Tibial artery (tissue), 4 donors: ENCODE measurements at regions not wholly inside any gene's neighbourhood (a gene's known extent, or its start where the extent isn't known, plus 50 kb on each side); places are given as distances from the start of the nearest gene placed in this dataset.

ENCODE experiments used
- DNase-seq, 2 donors: peaks; one replicate each; pipeline ENCODE4 v3.0.0-alpha.2; 2019
- H3K27ac ChIP-seq, 2 donors: fragments of 200-600 bp; sonication (generic) in 1 of 2; 1 replicate in 1 of 2; 2 replicates in 1 of 2; pipeline ENCODE4 v1.5.1; 2018 to 2019; ENCODE audit warnings: mild to moderate bottlenecking in 1 of 2
- H3K27me3 ChIP-seq, 2 donors: fragments of 200-600 bp; sonication (generic) in 1 of 2; one replicate each; pipeline versions ENCODE4 v1.5.1 to v1.6.0; 2016 to 2019
- H3K36me3 ChIP-seq, 3 donors: fragments of 200-600 bp; sonication (generic) in 2 of 3; one replicate each; pipeline ENCODE4 v1.5.1; 2016 to 2019; ENCODE audit warnings: mild to moderate bottlenecking in 2 of 3
- H3K4me1 ChIP-seq, 4 donors: fragments of 200-600 bp; sonication (generic) in 2 of 4; 1 replicate in 3 of 4; 2 replicates in 1 of 4; pipeline ENCODE4 v1.5.1; 2016 to 2019
- H3K4me3 ChIP-seq, 2 donors: fragments of 200-600 bp; sonication (generic) in 1 of 2; 1 replicate in 1 of 2; 2 replicates in 1 of 2; pipeline ENCODE4 v1.5.1; 2018 to 2019; ENCODE audit warnings: mild to moderate bottlenecking in 2 of 2
- H3K9me3 ChIP-seq, 3 donors: fragments of 200-600 bp; sonication (generic) in 1 of 3; one replicate each; pipeline ENCODE4 v1.5.1; 2016 to 2019
- intact Hi-C: fragments of 100-400 bp; cut with DNase I; formaldehyde crosslinking; loops from one replicate; pipeline ENCODE4 v1.15.0; 2023; ENCODE audit warnings: low total_unique reads
- TF ChIP-seq, protein P1 (sequence below), 2 experiments: fragments of 200-600 bp in 1 of 2; fragments of 450-650 bp in 1 of 2; IDR thresholded peaks; one replicate each; pipeline ENCODE4 v1.5.1; 2017 to 2019; ENCODE audit warnings: antibody characterized with exemption in 2 of 2, mild to moderate bottlenecking in 1 of 2, moderate library complexity in 1 of 2

DNA sequence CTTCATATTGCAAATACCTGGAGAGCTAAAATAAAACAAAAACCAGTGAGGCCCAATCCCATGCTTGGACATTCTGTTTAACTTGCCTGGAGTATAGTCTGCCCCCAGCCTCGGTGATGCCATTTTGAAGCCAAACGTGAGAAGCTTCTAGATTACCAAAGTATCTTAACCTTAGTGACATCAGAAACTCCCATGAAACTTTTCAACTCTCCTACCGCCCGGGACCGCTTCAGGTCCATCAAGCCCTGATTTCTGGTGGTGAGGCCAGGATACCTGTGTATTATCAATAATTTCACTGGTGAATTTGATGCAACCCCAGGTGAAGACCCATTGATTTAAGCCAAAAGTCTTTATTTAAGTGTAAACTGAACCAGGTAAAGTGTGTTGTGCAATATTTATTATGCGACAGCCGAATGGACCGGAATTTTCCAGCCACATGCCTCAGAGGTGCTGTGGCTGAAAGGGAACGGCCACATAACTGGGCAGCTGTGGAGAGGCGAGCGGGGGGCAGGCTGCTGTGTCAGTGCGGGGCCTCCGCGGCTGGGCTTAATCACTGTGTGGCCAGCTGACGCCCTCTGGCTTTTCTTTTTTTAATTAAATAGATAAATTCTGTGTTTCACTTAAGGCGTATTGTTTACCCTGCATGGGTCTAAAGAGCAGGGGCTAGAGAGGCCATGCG lies 385.5 kb upstream of the B3GAT1 start:
- no peak for DNase-seq
- no peaks in the 10 kb centered on the region for H3K4me1 ChIP-seq
- TF ChIP-seq, protein P1, sequence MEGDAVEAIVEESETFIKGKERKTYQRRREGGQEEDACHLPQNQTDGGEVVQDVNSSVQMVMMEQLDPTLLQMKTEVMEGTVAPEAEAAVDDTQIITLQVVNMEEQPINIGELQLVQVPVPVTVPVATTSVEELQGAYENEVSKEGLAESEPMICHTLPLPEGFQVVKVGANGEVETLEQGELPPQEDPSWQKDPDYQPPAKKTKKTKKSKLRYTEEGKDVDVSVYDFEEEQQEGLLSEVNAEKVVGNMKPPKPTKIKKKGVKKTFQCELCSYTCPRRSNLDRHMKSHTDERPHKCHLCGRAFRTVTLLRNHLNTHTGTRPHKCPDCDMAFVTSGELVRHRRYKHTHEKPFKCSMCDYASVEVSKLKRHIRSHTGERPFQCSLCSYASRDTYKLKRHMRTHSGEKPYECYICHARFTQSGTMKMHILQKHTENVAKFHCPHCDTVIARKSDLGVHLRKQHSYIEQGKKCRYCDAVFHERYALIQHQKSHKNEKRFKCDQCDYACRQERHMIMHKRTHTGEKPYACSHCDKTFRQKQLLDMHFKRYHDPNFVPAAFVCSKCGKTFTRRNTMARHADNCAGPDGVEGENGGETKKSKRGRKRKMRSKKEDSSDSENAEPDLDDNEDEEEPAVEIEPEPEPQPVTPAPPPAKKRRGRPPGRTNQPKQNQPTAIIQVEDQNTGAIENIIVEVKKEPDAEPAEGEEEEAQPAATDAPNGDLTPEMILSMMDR (IDR thresholded peaks at IDR 0.05), result no peak
- H3K36me3 ChIP-seq, result no peaks in the 10 kb centered on the region
- H3K27me3 ChIP-seq, result peaks cover 0 to 12% of the 10 kb centered on the region in 2 donors
- intact Hi-C loops, result no loop called here
- no peaks in the 10 kb centered on the region for H3K9me3 ChIP-seq
- no peak overlapping the region for H3K27ac ChIP-seq
- H3K4me3 ChIP-seq, result no peak overlapping the region

DNA sequence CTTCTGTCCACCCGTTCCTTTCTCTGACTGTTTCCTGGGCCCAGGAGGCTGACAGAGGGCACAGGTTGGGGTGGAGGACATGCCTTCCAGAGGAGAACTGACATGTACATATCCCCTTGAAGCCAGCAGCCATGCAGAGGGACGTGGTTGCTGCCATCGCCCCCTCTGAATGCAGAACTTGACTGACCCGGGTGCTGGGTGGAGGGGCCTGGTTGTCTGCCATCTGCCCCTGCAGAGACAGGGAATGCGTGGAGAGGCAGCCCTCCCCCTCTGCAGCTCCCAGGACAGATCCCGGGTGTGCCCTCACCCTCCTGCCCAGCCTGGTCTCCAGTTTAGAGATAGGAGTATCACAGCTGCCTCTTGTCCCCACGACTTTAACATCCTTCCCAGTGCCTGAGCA lies 383.0 kb upstream of the B3GAT1 start:
- no peaks in the 10 kb centered on the region for H3K4me1 ChIP-seq
- peaks cover 0 to 3% of the 10 kb centered on the region in 2 donors for H3K27me3 ChIP-seq
- H3K27ac ChIP-seq, result no peak overlapping the region
- TF ChIP-seq, protein P1 (IDR thresholded peaks at IDR 0.05), result no peak
- H3K9me3 ChIP-seq, result no peaks in the 10 kb centered on the region
- no peak for DNase-seq
- intact Hi-C loops, result no loop called here
- H3K36me3 ChIP-seq, result no peaks in the 10 kb centered on the region
- H3K4me3 ChIP-seq, result no peak overlapping the region

DNA sequence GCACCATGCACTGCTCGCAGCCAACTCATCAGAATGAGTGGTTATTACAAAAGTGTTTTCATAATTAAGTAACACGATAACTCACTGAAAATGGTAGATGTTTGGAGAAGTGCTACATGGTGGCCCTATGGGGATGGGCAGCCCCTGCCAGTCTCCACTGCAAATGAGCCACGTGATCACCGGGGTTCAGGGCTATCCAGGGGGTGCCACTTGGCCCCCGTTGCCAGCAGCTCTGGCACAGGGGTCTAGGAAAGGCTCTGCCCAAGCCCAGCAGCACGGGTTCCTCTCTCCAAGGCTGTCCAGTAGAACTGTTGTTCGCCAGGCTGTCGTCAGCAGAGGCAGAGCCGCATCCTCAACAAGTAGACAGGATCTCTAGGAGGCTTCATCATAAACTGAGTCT lies 382.1 kb upstream of the B3GAT1 start:
- no peak for DNase-seq
- intact Hi-C loops, result no loop called here
- Histone ChIP-seq H3K27ac (no peak overlapping the region), H3K4me1 (no peaks in the 10 kb centered on the region), H3K27me3 (peaks cover 0 to 3% of the 10 kb centered on the region in 2 donors), H3K36me3 (no peaks in the 10 kb centered on the region), H3K9me3 (no peaks in the 10 kb centered on the region), H3K4me3 (no peak overlapping the region)
- TF ChIP-seq, protein P1 (IDR thresholded peaks at IDR 0.05), result no peak

DNA sequence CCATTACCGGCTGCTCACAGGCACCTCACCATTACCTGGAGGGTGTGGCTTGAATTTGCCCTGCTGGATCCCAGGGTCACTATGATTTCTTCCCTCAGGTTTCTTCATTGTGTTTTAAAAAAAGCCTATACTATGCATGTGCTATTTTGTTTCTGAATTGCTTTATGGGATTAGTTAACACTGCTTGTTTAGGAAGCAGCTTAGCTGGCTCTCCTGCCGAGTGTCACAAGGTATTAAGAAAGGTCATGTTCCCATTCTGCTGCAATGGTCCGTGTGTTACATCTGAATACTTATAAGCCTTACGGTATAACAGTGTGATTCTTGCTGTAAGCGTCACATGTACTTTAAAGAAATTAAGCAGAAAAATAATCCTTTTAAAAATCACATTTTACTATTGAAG lies 380.6 kb upstream of the B3GAT1 start:
- DNase-seq, result no peak
- intact Hi-C loops, result no loop called here
- no peaks in the 10 kb centered on the region for H3K36me3 ChIP-seq
- TF ChIP-seq, protein P1 (IDR thresholded peaks at IDR 0.05), result no peak
- no peak overlapping the region for H3K4me3 ChIP-seq
- H3K4me1 ChIP-seq, result no peaks in the 10 kb centered on the region
- no peak overlapping the region for H3K27ac ChIP-seq
- no peaks in the 10 kb centered on the region for H3K9me3 ChIP-seq
- H3K27me3 ChIP-seq, result peaks cover 0 to 3% of the 10 kb centered on the region in 2 donors

DNA sequence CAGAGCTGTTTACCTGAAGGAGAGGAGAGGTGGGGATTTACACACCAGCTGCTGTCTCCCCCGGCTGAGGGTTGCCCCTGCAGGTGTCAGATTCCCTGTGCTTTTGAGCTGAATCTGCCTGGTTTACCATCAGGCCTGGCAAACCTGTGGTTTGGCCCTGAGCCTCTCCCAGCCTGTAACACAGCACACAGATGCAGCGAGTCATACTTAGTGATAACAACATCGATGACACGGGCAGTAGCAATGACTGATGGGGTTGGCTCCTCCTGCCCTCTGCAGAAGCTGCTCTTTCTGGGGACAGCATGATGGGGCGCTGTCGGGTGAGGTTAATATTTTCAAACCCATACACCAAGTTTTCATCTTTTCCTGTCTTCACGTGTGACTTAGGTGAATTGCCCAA lies 380.0 kb upstream of the B3GAT1 start:
- Histone ChIP-seq H3K4me1 (no peaks in the 10 kb centered on the region), H3K27ac (no peak overlapping the region), H3K36me3 (no peaks in the 10 kb centered on the region), H3K27me3 (peaks cover 0 to 3% of the 10 kb centered on the region in 2 donors), H3K4me3 (no peak overlapping the region), H3K9me3 (no peaks in the 10 kb centered on the region)
- TF ChIP-seq, protein P1 (IDR thresholded peaks at IDR 0.05), result no peak
- no peak for DNase-seq
- intact Hi-C loops, result no loop called here

DNA sequence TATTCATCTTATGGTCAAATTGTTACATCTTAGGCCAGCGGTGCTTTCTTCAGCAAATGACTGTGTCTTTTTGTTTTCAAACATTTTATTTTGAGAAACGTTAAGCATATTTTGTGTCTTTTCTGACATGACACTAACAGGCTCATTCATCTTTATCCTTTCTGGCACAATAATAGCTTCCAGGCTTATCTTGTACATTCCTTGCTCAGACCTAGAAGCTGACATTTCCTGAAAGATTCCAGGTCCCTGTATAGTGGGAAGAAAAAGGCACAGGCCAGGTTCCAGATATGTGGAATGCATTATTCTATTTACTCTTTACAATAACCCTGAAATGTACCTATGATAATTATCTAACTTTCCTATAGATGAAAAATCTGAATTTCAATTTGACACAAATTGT lies 379.1 kb upstream of the B3GAT1 start:
- TF ChIP-seq, protein P1 (IDR thresholded peaks at IDR 0.05), result no peak
- Histone ChIP-seq H3K27me3 (peaks cover 0 to 3% of the 10 kb centered on the region in 2 donors), H3K27ac (no peak overlapping the region), H3K4me1 (no peaks in the 10 kb centered on the region), H3K4me3 (no peak overlapping the region), H3K36me3 (no peaks in the 10 kb centered on the region), H3K9me3 (no peaks in the 10 kb centered on the region)
- intact Hi-C loops, result no loop called here
- no peak for DNase-seq
